ENCODE measurements at regions not wholly inside any gene's neighbourhood (a gene's known extent, or its start where the extent isn't known, plus 50 kb on each side); places are given as distances from the start of the nearest gene placed in this dataset.

DNA sequence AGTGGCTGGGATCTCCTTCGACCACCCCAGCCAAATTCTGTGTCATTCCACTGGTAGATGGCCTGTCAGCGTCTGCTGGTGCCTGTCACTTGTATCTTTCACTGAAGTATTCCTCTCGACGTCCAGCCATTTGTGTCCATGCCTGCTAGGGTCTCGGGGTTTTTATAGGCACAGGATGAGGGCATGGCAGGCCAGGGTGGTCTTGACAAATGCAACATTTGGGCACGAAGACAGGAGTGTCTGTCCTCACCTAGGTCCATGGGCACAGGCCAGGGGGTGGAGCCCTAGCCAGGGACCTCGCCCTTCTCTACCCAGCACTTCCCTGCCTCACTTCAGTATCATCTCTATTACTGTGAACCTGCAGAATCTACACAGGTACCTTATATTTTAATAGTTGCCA, 2223.9 kb upstream of the ACO1 start:
- Histone ChIP-seq H3K9me3 (ENCODE audit: control insufficient read depth, insufficient read depth, low read depth, low read length) (no peaks in the 10 kb centered on the region), H3K36me3 (ENCODE audit: control insufficient read depth, insufficient read depth, low read length) (no peaks in the 10 kb centered on the region), H3K27ac (ENCODE audit: low read length) (no peak overlapping the region), H3K27me3 (ENCODE audit: control insufficient read depth, insufficient read depth, low read length) (no peaks in the 10 kb centered on the region), H3K4me3 (ENCODE audit: low read depth in 2 of 2, low read length in 2 of 2) (no peak overlapping the region), H3K4me1 (ENCODE audit: control insufficient read depth, insufficient read depth, low read length) (no peaks in the 10 kb centered on the region)
- in situ Hi-C loops (cut with HindIII; ENCODE audit: low pct_unique_long_range_greater_than_20kb, low sequenced_read_pairs) = no loop called here
- TF ChIP-seq POLR2AphosphoS5 (IDR thresholded peaks at IDR 0.05; ENCODE audit: low read depth, low read length) = no peak
- TF ChIP-seq SIN3A (IDR thresholded peaks at IDR 0.05; ENCODE audit: borderline replicate concordance, insufficient read depth, low read depth, low read length) = no peak
- TF ChIP-seq, protein P1, sequence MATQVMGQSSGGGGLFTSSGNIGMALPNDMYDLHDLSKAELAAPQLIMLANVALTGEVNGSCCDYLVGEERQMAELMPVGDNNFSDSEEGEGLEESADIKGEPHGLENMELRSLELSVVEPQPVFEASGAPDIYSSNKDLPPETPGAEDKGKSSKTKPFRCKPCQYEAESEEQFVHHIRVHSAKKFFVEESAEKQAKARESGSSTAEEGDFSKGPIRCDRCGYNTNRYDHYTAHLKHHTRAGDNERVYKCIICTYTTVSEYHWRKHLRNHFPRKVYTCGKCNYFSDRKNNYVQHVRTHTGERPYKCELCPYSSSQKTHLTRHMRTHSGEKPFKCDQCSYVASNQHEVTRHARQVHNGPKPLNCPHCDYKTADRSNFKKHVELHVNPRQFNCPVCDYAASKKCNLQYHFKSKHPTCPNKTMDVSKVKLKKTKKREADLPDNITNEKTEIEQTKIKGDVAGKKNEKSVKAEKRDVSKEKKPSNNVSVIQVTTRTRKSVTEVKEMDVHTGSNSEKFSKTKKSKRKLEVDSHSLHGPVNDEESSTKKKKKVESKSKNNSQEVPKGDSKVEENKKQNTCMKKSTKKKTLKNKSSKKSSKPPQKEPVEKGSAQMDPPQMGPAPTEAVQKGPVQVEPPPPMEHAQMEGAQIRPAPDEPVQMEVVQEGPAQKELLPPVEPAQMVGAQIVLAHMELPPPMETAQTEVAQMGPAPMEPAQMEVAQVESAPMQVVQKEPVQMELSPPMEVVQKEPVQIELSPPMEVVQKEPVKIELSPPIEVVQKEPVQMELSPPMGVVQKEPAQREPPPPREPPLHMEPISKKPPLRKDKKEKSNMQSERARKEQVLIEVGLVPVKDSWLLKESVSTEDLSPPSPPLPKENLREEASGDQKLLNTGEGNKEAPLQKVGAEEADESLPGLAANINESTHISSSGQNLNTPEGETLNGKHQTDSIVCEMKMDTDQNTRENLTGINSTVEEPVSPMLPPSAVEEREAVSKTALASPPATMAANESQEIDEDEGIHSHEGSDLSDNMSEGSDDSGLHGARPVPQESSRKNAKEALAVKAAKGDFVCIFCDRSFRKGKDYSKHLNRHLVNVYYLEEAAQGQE (IDR thresholded peaks at IDR 0.05; ENCODE audit: insufficient read depth in 1 of 2, low read depth in 2 of 2, low read length in 1 of 2) = no peak
- TF ChIP-seq, protein P2, sequence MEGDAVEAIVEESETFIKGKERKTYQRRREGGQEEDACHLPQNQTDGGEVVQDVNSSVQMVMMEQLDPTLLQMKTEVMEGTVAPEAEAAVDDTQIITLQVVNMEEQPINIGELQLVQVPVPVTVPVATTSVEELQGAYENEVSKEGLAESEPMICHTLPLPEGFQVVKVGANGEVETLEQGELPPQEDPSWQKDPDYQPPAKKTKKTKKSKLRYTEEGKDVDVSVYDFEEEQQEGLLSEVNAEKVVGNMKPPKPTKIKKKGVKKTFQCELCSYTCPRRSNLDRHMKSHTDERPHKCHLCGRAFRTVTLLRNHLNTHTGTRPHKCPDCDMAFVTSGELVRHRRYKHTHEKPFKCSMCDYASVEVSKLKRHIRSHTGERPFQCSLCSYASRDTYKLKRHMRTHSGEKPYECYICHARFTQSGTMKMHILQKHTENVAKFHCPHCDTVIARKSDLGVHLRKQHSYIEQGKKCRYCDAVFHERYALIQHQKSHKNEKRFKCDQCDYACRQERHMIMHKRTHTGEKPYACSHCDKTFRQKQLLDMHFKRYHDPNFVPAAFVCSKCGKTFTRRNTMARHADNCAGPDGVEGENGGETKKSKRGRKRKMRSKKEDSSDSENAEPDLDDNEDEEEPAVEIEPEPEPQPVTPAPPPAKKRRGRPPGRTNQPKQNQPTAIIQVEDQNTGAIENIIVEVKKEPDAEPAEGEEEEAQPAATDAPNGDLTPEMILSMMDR (IDR thresholded peaks at IDR 0.05) = no peak
- TF ChIP-seq TCF7L2 (IDR thresholded peaks at IDR 0.05; ENCODE audit: low read depth, low read length) = no peak
- intact Hi-C loops (cut with micrococcal nuclease; ENCODE audit: unreplicated experiment) = no loop called here
- ATAC-seq (no peak), DNase-seq (ENCODE audit: low read depth, low spot score) (no peak)
- ChIA-PET POLR2A (no interaction called here), CTCF (no interaction called here)
- no TSS peak for BruUV-seq (replicated peaks)

DNA sequence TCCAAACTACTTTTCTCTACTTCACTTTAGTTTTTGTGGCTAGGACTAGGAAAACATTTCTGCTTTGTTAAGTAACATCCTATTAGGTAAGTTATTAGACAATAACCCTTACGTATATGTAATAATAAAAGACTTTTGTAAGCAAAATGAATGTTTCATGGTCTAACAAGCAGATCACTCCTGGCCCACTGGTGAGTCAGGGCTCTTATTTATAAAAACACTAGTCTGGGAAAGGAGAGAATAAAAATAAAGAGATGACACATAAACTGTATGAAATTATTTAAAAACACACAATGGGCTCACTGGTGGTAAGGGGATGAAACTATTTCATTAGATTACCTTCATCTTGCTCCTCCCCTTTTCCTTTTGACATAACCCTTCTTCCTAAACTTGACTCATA, 2212.2 kb upstream of the ACO1 start:
- no TSS peak for BruUV-seq (replicated peaks)
- no peaks in the 10 kb centered on the region for H3K9me3 ChIP-seq (ENCODE audit: control insufficient read depth, insufficient read depth, low read depth, low read length)
- H3K36me3 ChIP-seq (ENCODE audit: control insufficient read depth, insufficient read depth, low read length) = no peaks in the 10 kb centered on the region
- ChIA-PET POLR2A (no interaction called here), CTCF (no interaction called here)
- DNase-seq (ENCODE audit: low read depth, low spot score) (no peak), ATAC-seq (no peak)
- in situ Hi-C loops (cut with HindIII; ENCODE audit: low pct_unique_long_range_greater_than_20kb, low sequenced_read_pairs) (no loop called here), intact Hi-C loops (cut with micrococcal nuclease; ENCODE audit: unreplicated experiment) (no loop called here)
- H3K4me1 ChIP-seq (ENCODE audit: control insufficient read depth, insufficient read depth, low read length) = no peaks in the 10 kb centered on the region
- no peak overlapping the region for H3K27ac ChIP-seq (ENCODE audit: low read length)
- TF ChIP-seq TCF7L2 (IDR thresholded peaks at IDR 0.05; ENCODE audit: low read depth, low read length) (no peak), SIN3A (IDR thresholded peaks at IDR 0.05; ENCODE audit: borderline replicate concordance, insufficient read depth, low read depth, low read length) (no peak), POLR2AphosphoS5 (IDR thresholded peaks at IDR 0.05; ENCODE audit: low read depth, low read length) (no peak)
- TF ChIP-seq, protein P1 (IDR thresholded peaks at IDR 0.05; ENCODE audit: insufficient read depth in 1 of 2, low read depth in 2 of 2, low read length in 1 of 2) = no peak
- H3K27me3 ChIP-seq (ENCODE audit: control insufficient read depth, insufficient read depth, low read length) = no peaks in the 10 kb centered on the region
- no peak overlapping the region for H3K4me3 ChIP-seq (ENCODE audit: low read depth in 2 of 2, low read length in 2 of 2)
